Activated naive CD8-positive, alpha-beta T cell treated with anti-CD3 and anti-CD28 coated beads, Interleukin-2, amount 50 U/mL, for 16 hours (primary cell): ENCODE measurements at regions not wholly inside any gene's neighbourhood (a gene's known extent, or its start where the extent isn't known, plus 50 kb on each side); places are given as distances from the start of the nearest gene placed in this dataset.
"Not testable (repeated sequence)": the region's sequence is repeated elsewhere in the genome, so short reads cannot be mapped to it uniquely, and the experiment has no call there.

Experiments used
- DNase-seq: peaks from one replicate; pipeline ENCODE4 v3.0.0-alpha.2; 2020; ENCODE audit warnings: low read depth, low spot score

- no peak for DNase-seq
These were observed 97.7 kb upstream of the DOCK9 start for GRCh38 chr13:99075268-99076191.

- no peak for DNase-seq
These were observed 100.3 kb upstream of the DOCK9 start for GRCh38 chr13:99078017-99078771.

- no peak for DNase-seq
These were observed 102.3 kb upstream of the DOCK9 start for GRCh38 chr13:99080131-99080530.

- no peak for DNase-seq
These were observed 106.1 kb upstream of the DOCK9 start for GRCh38 chr13:99083981-99084380.

- no peak for DNase-seq
These were observed 107.4 kb upstream of the DOCK9 start for GRCh38 chr13:99085139-99085807.

GRCh38 chr13:99085808-99086266, 108.0 kb upstream of the DOCK9 start:
- DNase-seq = no peak

GRCh38 chr13:99086267-99087097, 108.6 kb upstream of the DOCK9 start:
- DNase-seq = peak; percentile 42

GRCh38 chr13:99087098-99087953, 109.5 kb upstream of the DOCK9 start:
- peak; percentile 80 for DNase-seq

- no peak for DNase-seq
These were observed 110.2 kb upstream of the DOCK9 start for GRCh38 chr13:99087954-99088491.

- no peak for DNase-seq
These were observed 106.7 kb upstream of the UBAC2 start for GRCh38 chr13:99093997-99094396.

- not testable (repeated sequence) for DNase-seq
These were observed 98.8 kb upstream of the UBAC2 start for GRCh38 chr13:99101831-99102230.

GRCh38 chr13:99103536-99103935, 97.1 kb upstream of the UBAC2 start:
- DNase-seq = no peak

GRCh38 chr13:99104396-99104795, 96.3 kb upstream of the UBAC2 start:
- DNase-seq = no peak

- DNase-seq = no peak
These were observed 95.5 kb upstream of the UBAC2 start for GRCh38 chr13:99105160-99105559.

GRCh38 chr13:99113351-99113750, 87.3 kb upstream of the UBAC2 start:
- DNase-seq = no peak

- no peak for DNase-seq
These were observed 82.5 kb upstream of the UBAC2 start for GRCh38 chr13:99118179-99118578.

GRCh38 chr13:99119656-99120055, 81.0 kb upstream of the UBAC2 start:
- no peak for DNase-seq

GRCh38 chr13:99120751-99121150, 79.9 kb upstream of the UBAC2 start:
- no peak for DNase-seq

- no peak for DNase-seq
These were observed 78.5 kb upstream of the UBAC2 start for GRCh38 chr13:99122171-99122570.
